OCI-LY3 (cell line): ENCODE measurements at regions not wholly inside any gene's neighbourhood (a gene's known extent, or its start where the extent isn't known, plus 50 kb on each side); places are given as distances from the start of the nearest gene placed in this dataset.

Experiments used
- H2AFZ ChIP-seq: fragments of 200-600, 300-600 bp; shearing (Covaris generic); 2 replicates; pipeline ENCODE4 v1.6.0; 2014; ENCODE audit warnings: antibody characterized with exemption, low read depth, low read length
- H3K27ac ChIP-seq: fragments of 200-600, 300-600 bp; sonication (generic); 2 replicates; pipeline ENCODE4 v1.5.1; 2014; ENCODE audit warnings: mild to moderate bottlenecking, low read length, moderate library complexity, mixed read lengths
- H3K27me3 ChIP-seq: fragments of 200-600, 300-600 bp; sonication (generic); 2 replicates; pipeline ENCODE4 v1.6.1; 2014; ENCODE audit warnings: low read depth, low read length, mixed read lengths
- H3K36me3 ChIP-seq: fragments of 200-600, 300-600 bp; sonication (generic); replicated peaks from 2 replicates; pipeline ENCODE3; 2014; ENCODE audit warnings: low read depth, low read length, mixed read lengths
- H3K4me1 ChIP-seq: fragments of 300-600, 200-600 bp; sonication (generic); 2 replicates; pipeline ENCODE4 v1.6.1; 2014; ENCODE audit warnings: low read length, mixed read lengths
- H3K4me2 ChIP-seq: fragments of 200-600, 300-600 bp; sonication (generic); 2 replicates; pipeline ENCODE4 v1.6.1; 2014; ENCODE audit warnings: low read length, mixed read lengths
- H3K4me3 ChIP-seq: fragments of 300-600, 200-600 bp; sonication (generic); 2 replicates; pipeline ENCODE4 v1.5.1; 2014; ENCODE audit warnings: antibody characterized with exemption, mild to moderate bottlenecking, low read length, moderate library complexity
- H3K79me2 ChIP-seq: fragments of 300-600, 200-600 bp; shearing (Covaris generic); 2 replicates; pipeline ENCODE4 v1.6.1; 2014; ENCODE audit warnings: mild to moderate bottlenecking, low read length, mixed read lengths
- H3K9ac ChIP-seq: fragments of 300-600, 200-600 bp; shearing (Covaris generic); 2 replicates; pipeline ENCODE4 v1.6.0; 2014; ENCODE audit warnings: mild to moderate bottlenecking, low read length, moderate library complexity
- H3K9me3 ChIP-seq: fragments of 200-600, 300-600 bp; shearing (Covaris generic); 2 replicates; pipeline ENCODE4 v1.6.1; 2014; ENCODE audit warnings: low read length, mixed read lengths; ENCODE audit not compliant: insufficient read depth
- H4K20me1 ChIP-seq: fragments of 200-600, 300-600 bp; sonication (generic); 2 replicates; pipeline ENCODE4 v1.6.1; 2016; ENCODE audit warnings: low read length, mixed read lengths; ENCODE audit not compliant: insufficient read depth
- CTCF ChIP-seq: fragments of 200-600, 300-600 bp; sonication (generic); IDR thresholded peaks from 2 replicates; pipeline ENCODE4 v1.5.1; 2014; ENCODE audit warnings: antibody characterized with exemption, low read length, low read depth
- EZH2phosphoT487 ChIP-seq: fragments of 200-600 bp; shearing (Covaris generic); IDR thresholded peaks from 2 replicates; pipeline ENCODE4 v1.6.1; 2018; ENCODE audit warnings: antibody characterized with exemption, mixed run types, low read depth

DNA sequence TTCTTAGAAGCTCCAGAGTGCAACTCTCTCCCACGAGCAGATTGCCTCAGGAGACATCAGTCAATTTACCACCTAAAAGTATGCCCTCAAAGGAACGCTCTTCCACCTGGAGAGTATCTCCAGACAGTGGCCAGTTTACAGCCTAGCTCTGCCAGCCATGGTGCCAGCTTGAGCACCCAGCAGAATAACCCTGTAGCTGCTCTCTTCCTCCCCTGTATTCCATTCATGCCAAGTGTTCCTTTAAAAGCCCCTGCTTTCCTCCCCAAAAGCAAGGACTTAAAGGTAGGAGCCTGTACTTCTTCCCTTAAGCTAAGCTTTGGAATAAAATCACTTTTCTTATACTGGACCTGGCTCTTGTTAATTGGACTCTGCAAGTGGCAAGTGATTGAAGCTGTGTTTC lies 245.4 kb upstream of the TMEM132C start:
- H3K4me3 ChIP-seq = no peak overlapping the region
- no peak overlapping the region for H2AFZ ChIP-seq
- H3K4me2 ChIP-seq = no peak overlapping the region
- no peaks in the 10 kb centered on the region for H3K4me1 ChIP-seq
- no peaks in the 10 kb centered on the region for H3K9me3 ChIP-seq
- no peak overlapping the region for H3K27ac ChIP-seq
- H3K79me2 ChIP-seq = no peaks in the 10 kb centered on the region
- H3K9ac ChIP-seq = no peak overlapping the region
- no peaks in the 10 kb centered on the region for H4K20me1 ChIP-seq
- H3K27me3 ChIP-seq = peaks cover 13% of the 10 kb centered on the region
- no peaks in the 10 kb centered on the region for H3K36me3 ChIP-seq
- TF ChIP-seq CTCF (no peak), EZH2phosphoT487 (no peak)

- no peak overlapping the region for H3K9ac ChIP-seq
- H2AFZ ChIP-seq = no peak overlapping the region
- no peaks in the 10 kb centered on the region for H4K20me1 ChIP-seq
Observed at GRCh38 chr12:128025589-128026245, 241.3 kb upstream of the TMEM132C start.

GRCh38 chr12:128026696-128027574 lies 240.0 kb upstream of the TMEM132C start:
- H4K20me1 ChIP-seq = no peaks in the 10 kb centered on the region
- no peaks in the 10 kb centered on the region for H3K4me1 ChIP-seq
- no peaks in the 10 kb centered on the region for H3K9me3 ChIP-seq
- no peak overlapping the region for H2AFZ ChIP-seq
- no peak overlapping the region for H3K4me2 ChIP-seq
- H3K9ac ChIP-seq = no peak overlapping the region
- H3K27ac ChIP-seq = no peak overlapping the region
- H3K79me2 ChIP-seq = no peaks in the 10 kb centered on the region
- peaks cover 13% of the 10 kb centered on the region for H3K27me3 ChIP-seq
- TF ChIP-seq EZH2phosphoT487 = no peak
- TF ChIP-seq CTCF = no peak
- no peak overlapping the region for H3K4me3 ChIP-seq
- no peaks in the 10 kb centered on the region for H3K36me3 ChIP-seq

More at GRCh38 chr12:128025589-128026245, 241.3 kb upstream of the TMEM132C start:
- Histone ChIP-seq H3K9me3 (no peaks in the 10 kb centered on the region), H3K4me2 (no peak overlapping the region), H3K4me3 (no peak overlapping the region), H3K27ac (no peak overlapping the region), H3K27me3 (peaks cover 13% of the 10 kb centered on the region), H3K4me1 (no peaks in the 10 kb centered on the region), H3K36me3 (no peaks in the 10 kb centered on the region), H3K79me2 (no peaks in the 10 kb centered on the region)
- TF ChIP-seq CTCF = no peak
- no peak for TF ChIP-seq EZH2phosphoT487

- H3K4me1 ChIP-seq = no peaks in the 10 kb centered on the region
- H4K20me1 ChIP-seq = no peaks in the 10 kb centered on the region
- H3K9me3 ChIP-seq = no peaks in the 10 kb centered on the region
- H3K27ac ChIP-seq = no peak overlapping the region
- no peak overlapping the region for H3K9ac ChIP-seq
- no peak overlapping the region for H3K4me3 ChIP-seq
- no peaks in the 10 kb centered on the region for H3K79me2 ChIP-seq
- no peak overlapping the region for H3K4me2 ChIP-seq
- H3K27me3 ChIP-seq = peaks cover 9% of the 10 kb centered on the region; the same call in 1 of the 2 replicates
- no peak for TF ChIP-seq EZH2phosphoT487
- TF ChIP-seq CTCF = no peak
- no peaks in the 10 kb centered on the region for H3K36me3 ChIP-seq
- H2AFZ ChIP-seq = no peak overlapping the region
Observed at GRCh38 chr12:128033473-128033872, 233.5 kb upstream of the TMEM132C start.
